HG03139 (cell line): ENCODE measurements at regions not wholly inside any gene's neighbourhood (a gene's known extent, or its start where the extent isn't known, plus 50 kb on each side); places are given as distances from the start of the nearest gene placed in this dataset.

Source experiments
- ATAC-seq: cut with Tn5 transposase; IDR thresholded peaks from one replicate; pipeline ENCODE4 v1.9.1; 2021; ENCODE audit not compliant: unreplicated experiment

DNA sequence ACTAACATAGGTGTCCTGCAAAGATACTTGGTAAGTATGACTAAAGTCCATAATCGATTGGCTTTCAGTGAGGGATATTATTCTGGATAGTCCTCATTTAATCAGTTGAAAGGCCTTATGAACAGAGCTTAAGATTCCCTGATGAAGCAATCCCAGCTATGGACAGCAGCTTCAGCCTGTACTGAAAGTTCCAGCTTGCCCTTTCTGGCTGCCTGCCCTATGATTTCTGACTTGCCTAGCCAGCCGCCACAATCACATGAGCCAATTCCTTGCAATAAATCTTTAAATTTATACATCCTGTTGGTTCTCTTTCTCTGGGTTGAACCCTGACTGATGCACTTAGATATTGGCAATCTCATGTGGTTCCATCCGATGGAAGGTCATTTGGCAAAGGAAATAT lies 759.0 kb upstream of the API5 start:
- ATAC-seq: no peak

DNA sequence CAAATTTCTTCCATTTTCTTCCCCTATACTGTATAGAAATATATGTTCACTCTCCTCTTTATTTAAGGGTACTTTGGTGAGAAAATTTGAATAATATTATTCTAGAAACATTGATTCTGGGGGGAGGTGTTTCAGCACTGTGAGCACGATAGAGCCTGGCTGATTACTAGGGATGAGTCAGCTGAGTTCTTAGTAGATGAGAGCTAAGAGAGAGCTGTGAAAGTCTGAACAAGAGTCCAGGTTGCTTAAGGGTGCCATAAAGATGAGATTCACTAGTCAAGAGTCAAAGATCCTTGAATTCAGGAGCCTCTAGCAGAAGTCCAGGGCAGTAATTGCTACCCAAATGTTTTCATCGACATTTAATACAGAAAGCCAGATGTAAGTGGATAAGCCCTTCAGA lies 756.6 kb upstream of the API5 start:
- no peak for ATAC-seq

- no peak for ATAC-seq
Measured at GRCh38 chr11:42571131-42571877, 740.5 kb upstream of the API5 start.

GRCh38 chr11:42571878-42572610 lies 739.8 kb upstream of the API5 start:
- ATAC-seq: no peak

- no peak for ATAC-seq
Measured at GRCh38 chr11:42576318-42576717, 735.5 kb upstream of the API5 start.

DNA sequence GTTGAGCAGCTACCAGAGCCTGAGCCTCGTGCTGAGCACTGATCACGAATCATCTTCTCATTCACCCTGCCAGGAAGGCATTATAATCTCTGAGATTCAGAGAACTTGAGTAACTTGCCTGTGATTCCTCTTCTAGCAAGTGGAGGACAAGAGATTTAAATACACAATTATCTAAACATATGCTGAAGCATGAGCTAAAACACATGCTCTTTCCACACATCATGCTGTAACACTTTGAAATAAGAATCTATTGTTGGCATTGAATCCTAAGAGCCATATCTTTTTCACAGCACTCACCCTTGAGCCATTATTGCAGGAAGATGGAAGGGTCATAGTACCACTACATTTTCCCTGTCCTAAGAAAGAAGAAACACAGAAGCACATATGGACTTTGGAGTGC lies 722.5 kb upstream of the API5 start:
- no peak for ATAC-seq

DNA sequence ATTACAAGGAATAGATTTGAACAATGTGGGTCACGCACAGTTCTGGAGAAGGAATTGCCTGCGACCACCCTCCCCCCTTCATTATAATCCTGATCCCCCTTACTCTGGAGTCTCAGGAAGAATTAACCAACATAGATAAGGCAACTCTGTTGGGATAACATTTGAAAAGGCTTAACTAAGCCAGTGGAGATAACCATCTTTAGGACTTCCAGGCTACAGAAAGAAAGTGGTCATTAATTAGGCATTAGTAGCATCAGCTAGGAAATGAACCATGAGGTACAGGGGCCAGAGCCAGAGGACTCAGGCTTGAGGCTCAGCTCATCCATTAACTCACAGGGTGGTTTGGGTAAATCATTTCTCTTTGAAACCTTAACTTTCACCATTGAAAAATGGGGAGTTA lies 720.0 kb upstream of the API5 start:
- no peak for ATAC-seq

- no peak for ATAC-seq
Measured at GRCh38 chr11:42593441-42593840, 718.4 kb upstream of the API5 start.

DNA sequence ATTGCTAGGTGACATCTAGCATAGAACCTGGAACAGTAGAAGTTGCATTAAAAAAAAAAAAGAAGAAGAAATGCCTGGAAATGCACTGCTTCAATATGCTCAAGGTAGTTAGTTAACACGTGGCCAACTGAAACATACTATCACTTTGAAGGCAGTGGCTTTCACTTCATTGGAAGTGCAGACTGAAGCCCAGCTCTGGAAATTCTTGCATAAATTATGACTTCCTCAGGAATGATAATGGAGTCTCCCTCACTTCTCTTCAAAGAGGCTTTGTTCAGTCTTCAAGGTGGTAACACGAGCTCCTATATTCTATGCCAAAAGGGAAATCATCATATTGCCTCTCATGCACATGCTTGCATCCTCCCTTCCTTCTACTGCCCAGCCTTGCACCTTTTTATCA lies 715.9 kb upstream of the API5 start:
- no peak for ATAC-seq

- ATAC-seq: no peak
Measured at GRCh38 chr11:42596576-42597145, 715.1 kb upstream of the API5 start.

GRCh38 chr11:42598341-42598740 lies 713.5 kb upstream of the API5 start:
- ATAC-seq: no peak

- ATAC-seq: no peak
Measured at GRCh38 chr11:42620796-42621195, 691.0 kb upstream of the API5 start.

DNA sequence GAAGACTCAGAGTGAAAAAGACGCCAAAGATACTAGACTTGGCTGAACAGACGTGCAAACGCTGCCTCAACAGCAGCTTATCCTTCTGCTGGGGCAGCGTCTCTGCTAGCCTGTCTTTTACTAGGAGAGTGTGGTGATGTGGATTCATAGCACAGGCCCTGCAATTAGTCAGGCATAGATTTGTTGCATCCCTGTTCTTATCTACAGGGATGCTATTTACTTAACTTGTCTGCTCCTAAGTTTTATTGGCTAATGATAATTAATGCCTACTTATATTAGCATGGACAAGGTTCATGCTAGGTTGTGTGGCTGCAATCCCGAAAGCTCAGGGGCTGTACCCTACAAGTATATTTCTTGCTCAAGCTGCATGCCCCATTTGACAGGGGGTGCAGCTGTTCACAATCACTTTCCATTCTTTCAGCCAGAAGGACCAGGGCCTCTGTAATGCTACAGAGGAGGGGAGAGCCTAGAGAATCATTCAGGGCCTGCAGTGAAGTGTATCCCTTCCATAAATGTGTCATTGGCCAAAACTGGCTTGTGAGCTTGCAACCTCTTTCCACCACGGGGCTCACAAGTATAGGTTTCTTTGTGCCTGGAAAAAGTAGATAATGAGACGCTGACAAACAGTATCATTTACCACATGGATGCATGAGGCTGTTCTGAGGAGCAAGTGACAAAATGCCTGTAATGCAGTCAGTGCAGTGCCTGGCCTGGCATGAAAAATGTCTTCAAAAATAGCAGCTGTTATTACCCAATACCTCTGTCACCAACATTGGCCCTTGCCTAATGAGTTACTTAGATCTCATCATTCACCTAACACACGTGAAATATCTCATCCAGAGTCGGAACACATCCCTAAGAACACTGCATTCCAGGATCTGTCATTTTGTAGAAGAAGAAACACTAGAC lies 685.8 kb upstream of the API5 start:
- ATAC-seq: no peak

DNA sequence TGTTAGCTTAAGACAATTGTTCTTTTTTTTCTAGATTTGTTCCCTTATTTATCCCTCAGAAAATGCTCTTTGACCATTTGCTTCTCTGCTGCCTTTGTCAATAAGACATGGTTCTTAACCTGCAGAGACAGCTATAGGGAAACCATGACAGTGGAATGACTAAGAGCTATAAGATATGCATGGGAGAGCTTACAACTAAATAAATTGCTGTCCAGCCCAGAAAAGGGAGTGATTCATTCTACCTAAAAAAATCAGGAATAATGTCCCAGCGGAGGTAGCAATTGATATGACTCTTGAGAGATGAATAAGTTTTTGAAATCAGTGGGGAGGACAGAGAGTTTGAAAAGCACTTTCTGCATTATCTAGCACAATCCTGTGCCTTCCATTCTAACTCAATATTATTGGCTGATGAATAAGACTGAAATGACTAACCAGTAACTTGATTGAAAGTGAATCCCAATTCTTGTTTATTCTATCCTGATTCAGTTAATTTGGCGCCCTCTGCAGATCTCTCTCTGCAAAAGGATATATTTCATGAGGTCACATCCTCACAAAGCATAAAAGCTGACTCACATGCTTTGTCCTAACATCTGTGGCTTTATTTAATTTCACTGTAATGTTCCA lies 680.5 kb upstream of the API5 start:
- no peak for ATAC-seq

DNA sequence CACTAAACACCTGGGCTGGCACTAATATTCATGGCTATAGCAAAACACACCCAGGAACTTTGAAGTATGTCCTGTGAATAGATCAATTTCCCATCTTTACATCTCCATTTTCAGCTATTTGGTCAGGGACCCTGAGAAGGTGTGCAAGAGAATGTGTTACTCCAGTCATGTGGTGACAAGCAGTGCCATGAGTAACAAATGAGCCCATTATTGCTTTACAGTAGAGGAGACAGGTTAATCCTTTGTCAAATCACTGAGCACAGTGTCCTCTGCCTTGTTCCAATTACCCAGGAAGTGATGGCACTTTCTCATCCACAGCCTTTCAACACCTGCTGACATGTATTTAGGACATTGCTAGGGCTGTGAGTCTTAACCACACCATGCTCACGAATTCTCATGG lies 664.8 kb upstream of the API5 start:
- no peak for ATAC-seq

DNA sequence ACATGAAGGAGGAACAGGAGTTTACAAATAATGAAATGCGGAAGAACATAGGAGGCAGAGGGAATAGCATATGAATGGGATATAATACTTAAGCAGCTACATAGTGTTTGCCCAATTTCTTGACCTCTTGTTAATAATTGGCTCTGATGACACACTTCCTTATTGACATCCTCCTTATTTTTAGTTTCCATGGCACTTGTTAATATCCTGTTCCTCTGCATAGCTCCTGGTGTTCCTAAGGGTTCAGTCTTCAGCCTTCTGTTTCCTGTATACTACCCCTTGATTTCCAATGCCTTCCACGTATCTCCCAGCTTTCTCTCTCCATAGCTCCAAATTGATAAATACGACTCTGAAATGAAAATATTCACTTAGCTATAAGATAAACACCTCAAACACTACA lies 663.8 kb upstream of the API5 start:
- no peak for ATAC-seq

- ATAC-seq: no peak
Measured at GRCh38 chr11:42651621-42652020, 660.2 kb upstream of the API5 start.

GRCh38 chr11:42657169-42657568 lies 654.6 kb upstream of the API5 start:
- ATAC-seq: no peak

DNA sequence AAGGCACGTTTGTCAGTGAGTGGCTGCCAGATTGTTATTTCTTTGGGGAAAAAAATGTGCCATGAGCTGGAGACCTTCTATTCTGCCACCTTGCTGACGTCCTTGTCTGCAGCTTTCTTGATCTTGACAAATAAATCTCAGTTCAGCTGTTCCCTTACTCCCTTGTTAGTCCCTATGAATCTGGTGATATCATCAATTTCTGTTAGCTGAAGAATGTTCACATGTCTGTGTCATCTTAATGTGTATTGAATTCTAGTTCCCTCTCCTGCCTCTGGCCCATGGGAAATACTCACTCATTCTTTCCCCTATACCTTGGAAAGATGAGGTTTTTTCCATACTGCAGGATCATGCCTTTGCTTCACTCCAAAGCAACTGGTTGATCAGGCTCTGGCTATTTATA lies 649.9 kb upstream of the API5 start:
- no peak for ATAC-seq

DNA sequence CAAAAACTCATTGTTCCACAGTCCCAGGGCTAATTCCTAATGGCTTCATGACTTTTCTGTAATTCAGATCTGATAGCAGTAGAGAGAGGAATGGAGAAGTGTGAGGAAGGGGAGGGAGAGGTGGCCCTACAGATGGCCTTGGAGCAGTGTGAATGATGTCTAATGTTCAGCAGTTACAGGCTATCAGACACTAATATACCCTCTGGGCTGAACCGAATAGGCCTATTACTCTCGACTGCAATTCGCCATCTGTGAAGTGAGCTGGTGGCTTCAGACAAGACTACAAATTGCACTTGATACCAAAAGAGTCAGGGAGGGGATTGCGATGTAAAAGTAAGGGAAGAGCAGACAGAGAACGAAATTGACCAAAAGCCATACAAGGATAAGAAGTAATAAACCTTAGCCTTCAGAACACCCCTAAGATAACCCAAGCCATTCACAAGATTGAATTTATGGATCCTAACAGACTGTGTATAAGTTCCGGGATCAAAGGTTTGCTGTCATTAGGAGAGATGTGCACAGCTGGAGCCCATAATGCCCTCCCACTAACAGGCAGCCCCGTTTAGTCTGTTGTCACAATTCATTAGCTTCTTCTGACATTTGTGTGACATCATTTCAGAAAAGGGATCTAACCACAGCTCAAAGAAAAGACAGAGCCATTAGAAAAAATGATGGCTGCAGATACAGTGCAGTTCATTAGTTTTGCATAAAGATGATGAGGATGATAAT lies 642.4 kb upstream of the API5 start:
- no peak for ATAC-seq
